Neural progenitor cell (in vitro differentiated cells): ENCODE measurements at regions not wholly inside any gene's neighbourhood (a gene's known extent, or its start where the extent isn't known, plus 50 kb on each side); places are given as distances from the start of the nearest gene placed in this dataset.
A peak's percentile ranks its signal among the peaks of the same experiment; 100 is the strongest.

Experiments used
- DNase-seq: peaks from one replicate; pipeline ENCODE4 v3.0.0-alpha.2; 2016; ENCODE audit warnings: low spot score
- H2AFZ ChIP-seq: fragments of 200-600 bp; sonication (generic); replicated peaks from 2 replicates; pipeline ENCODE4 v1.6.1; 2016; ENCODE audit warnings: antibody characterized with exemption
- H3F3A ChIP-seq: fragments of 200-600 bp; sonication (generic); 2 replicates; pipeline ENCODE4 v1.6.1; 2016; ENCODE audit warnings: antibody characterized with exemption, low read depth
- H3K27ac ChIP-seq: fragments of 200-600 bp; sonication (generic); 2 replicates; pipeline ENCODE4 v1.5.1; 2016; ENCODE audit warnings: mild to moderate bottlenecking
- H3K27me3 ChIP-seq: fragments of 200-600 bp; sonication (generic); 2 replicates; pipeline ENCODE4 v1.6.1; 2016; ENCODE audit warnings: mild to moderate bottlenecking, moderate library complexity
- H3K36me3 ChIP-seq: fragments of 200-600 bp; sonication (generic); 2 replicates; pipeline ENCODE4 v1.5.1; 2016
- H3K4me1 ChIP-seq: fragments of 200-600 bp; sonication (generic); 2 replicates; pipeline ENCODE4 v1.6.1; 2016; ENCODE audit warnings: mixed run types
- H3K4me2 ChIP-seq: fragments of 200-600 bp; sonication (generic); 2 replicates; pipeline ENCODE4 v1.6.1; 2016
- H3K4me3 ChIP-seq: fragments of 200-600 bp; sonication (generic); 2 replicates; pipeline ENCODE4 v1.5.1; 2016
- H3K79me2 ChIP-seq: fragments of 200-600 bp; sonication (generic); 2 replicates; pipeline ENCODE4 v1.6.1; 2016; ENCODE audit warnings: low read depth
- H3K9ac ChIP-seq: fragments of 200-600 bp; sonication (generic); 2 replicates; pipeline ENCODE4 v1.6.1; 2016
- H3K9me3 ChIP-seq: fragments of 200-600 bp; sonication (generic); 2 replicates; pipeline ENCODE4 v1.5.1; 2016; ENCODE audit warnings: low read depth
- H4K20me1 ChIP-seq: fragments of 200-600 bp; sonication (generic); 2 replicates; pipeline ENCODE4 v1.6.1; 2016; ENCODE audit warnings: low read depth
- H3K27ac Mint-ChIP-seq: 3 replicates; pipeline ENCODE4 v1.8.0; 2021; ENCODE audit warnings: mixed read lengths
- H3K27me3 Mint-ChIP-seq: 2 replicates; pipeline ENCODE4 v1.8.0; 2022; ENCODE audit warnings: low read depth, mild to moderate bottlenecking, inconsistent platforms, moderate library complexity, mixed read lengths; ENCODE audit not compliant: insufficient read depth
- H3K36me3 Mint-ChIP-seq: 3 replicates; pipeline ENCODE4 v1.8.0; 2021; ENCODE audit warnings: mixed read lengths
- H3K4me1 Mint-ChIP-seq: 3 replicates; pipeline ENCODE4 v1.8.0; 2021; ENCODE audit warnings: mixed read lengths
- H3K4me3 Mint-ChIP-seq: 3 replicates; pipeline ENCODE4 v1.8.0; 2021; ENCODE audit warnings: mild to moderate bottlenecking, moderate library complexity, mixed read lengths
- H3K9me3 Mint-ChIP-seq: 3 replicates; pipeline ENCODE4 v1.8.0; 2020; ENCODE audit warnings: mixed read lengths
- CTCF ChIP-seq: fragments of 200-600 bp; sonication (generic); IDR thresholded peaks from 2 replicates; pipeline ENCODE4 v1.5.1; 2017; ENCODE audit warnings: antibody characterized with exemption, mild to moderate bottlenecking
- EZH2 ChIP-seq: fragments of 200-600 bp; sonication (generic); IDR thresholded peaks from 2 replicates; pipeline ENCODE4 v1.6.1; 2017; ENCODE audit warnings: antibody characterized with exemption, mild to moderate bottlenecking, moderate library complexity
- EZH2phosphoT487 ChIP-seq: fragments of 200-600 bp; sonication (generic); IDR thresholded peaks from 2 replicates; pipeline ENCODE4 v1.6.1; 2017; ENCODE audit warnings: antibody characterized with exemption

GRCh38 chr2:138365581-138365980 is 136.0 kb upstream of the SPOPL start:
- no peak overlapping the region for H3K4me3 Mint-ChIP-seq
- no peaks in the 10 kb centered on the region for H3K27me3 Mint-ChIP-seq
- no peak for DNase-seq
- no peak for TF ChIP-seq EZH2phosphoT487
- TF ChIP-seq EZH2 = no peak
- no peak for TF ChIP-seq CTCF
- no peaks in the 10 kb centered on the region for H3K36me3 ChIP-seq
- H3K27me3 ChIP-seq = no peaks in the 10 kb centered on the region
- no peaks in the 10 kb centered on the region for H4K20me1 ChIP-seq
- H3K9me3 ChIP-seq = no peaks in the 10 kb centered on the region
- no peaks in the 10 kb centered on the region for H3K4me1 ChIP-seq
- no peaks in the 10 kb centered on the region for H3K4me1 Mint-ChIP-seq
- no peak overlapping the region for H3K27ac ChIP-seq
- H3K36me3 Mint-ChIP-seq = no peaks in the 10 kb centered on the region
- no peaks in the 10 kb centered on the region for H3K9me3 Mint-ChIP-seq
- no peak overlapping the region for H3K27ac Mint-ChIP-seq
- H3F3A ChIP-seq = no peaks in the 10 kb centered on the region
- no peaks in the 10 kb centered on the region for H3K79me2 ChIP-seq
- H3K4me3 ChIP-seq = no peak overlapping the region
- no peak overlapping the region for H2AFZ ChIP-seq
- no peak overlapping the region for H3K9ac ChIP-seq
- no peak overlapping the region for H3K4me2 ChIP-seq

- Histone ChIP-seq H3K36me3 (no peaks in the 10 kb centered on the region), H3K4me3 (no peak overlapping the region), H3K79me2 (no peaks in the 10 kb centered on the region), H3F3A (no peaks in the 10 kb centered on the region), H3K4me2 (no peak overlapping the region), H3K9me3 (no peaks in the 10 kb centered on the region), H3K27ac (no peak overlapping the region), H2AFZ (no peak overlapping the region), H3K27me3 (no peaks in the 10 kb centered on the region), H4K20me1 (no peaks in the 10 kb centered on the region), H3K9ac (no peak overlapping the region), H3K4me1 (no peaks in the 10 kb centered on the region)
- no peaks in the 10 kb centered on the region for H3K36me3 Mint-ChIP-seq
- no peak for DNase-seq
- H3K4me1 Mint-ChIP-seq = no peaks in the 10 kb centered on the region
- H3K27me3 Mint-ChIP-seq = no peaks in the 10 kb centered on the region
- no peak overlapping the region for H3K4me3 Mint-ChIP-seq
- no peaks in the 10 kb centered on the region for H3K9me3 Mint-ChIP-seq
- TF ChIP-seq EZH2 = no peak
- TF ChIP-seq EZH2phosphoT487 = no peak
- no peak for TF ChIP-seq CTCF
- no peak overlapping the region for H3K27ac Mint-ChIP-seq
Measured at GRCh38 chr2:138369856-138370255, 131.7 kb upstream of the SPOPL start.

GRCh38 chr2:138373993-138374408 is 127.6 kb upstream of the SPOPL start:
- Mint-ChIP-seq H3K4me3 (no peak overlapping the region), H3K27ac (no peak overlapping the region), H3K27me3 (no peaks in the 10 kb centered on the region), H3K36me3 (no peaks in the 10 kb centered on the region), H3K4me1 (no peaks in the 10 kb centered on the region), H3K9me3 (no peaks in the 10 kb centered on the region)
- Histone ChIP-seq H3K36me3 (no peaks in the 10 kb centered on the region), H2AFZ (no peak overlapping the region), H3K9me3 (no peaks in the 10 kb centered on the region), H3K4me2 (no peak overlapping the region), H3K4me1 (no peaks in the 10 kb centered on the region), H3K27ac (no peak overlapping the region), H3F3A (no peaks in the 10 kb centered on the region), H3K27me3 (no peaks in the 10 kb centered on the region), H3K9ac (no peak overlapping the region), H3K79me2 (no peaks in the 10 kb centered on the region), H4K20me1 (no peaks in the 10 kb centered on the region), H3K4me3 (no peak overlapping the region)
- DNase-seq = peak; percentile 44
- peak; percentile 91 for TF ChIP-seq CTCF
- TF ChIP-seq EZH2 = no peak
- no peak for TF ChIP-seq EZH2phosphoT487
